Embryonic facial prominence (tissue), 1 donor: ENCODE measurements at regions not wholly inside any gene's neighbourhood (a gene's known extent, or its start where the extent isn't known, plus 50 kb on each side); places are given as distances from the start of the nearest gene placed in this dataset.
"Not testable (repeated sequence)": the region's sequence is repeated elsewhere in the genome, so short reads cannot be mapped to it uniquely, and the experiment has no call there.

Experiments used
- DNase-seq: peaks from one replicate; pipeline ENCODE4 v3.0.0-alpha.2; 2016; ENCODE audit errors: extremely low spot score

DNA sequence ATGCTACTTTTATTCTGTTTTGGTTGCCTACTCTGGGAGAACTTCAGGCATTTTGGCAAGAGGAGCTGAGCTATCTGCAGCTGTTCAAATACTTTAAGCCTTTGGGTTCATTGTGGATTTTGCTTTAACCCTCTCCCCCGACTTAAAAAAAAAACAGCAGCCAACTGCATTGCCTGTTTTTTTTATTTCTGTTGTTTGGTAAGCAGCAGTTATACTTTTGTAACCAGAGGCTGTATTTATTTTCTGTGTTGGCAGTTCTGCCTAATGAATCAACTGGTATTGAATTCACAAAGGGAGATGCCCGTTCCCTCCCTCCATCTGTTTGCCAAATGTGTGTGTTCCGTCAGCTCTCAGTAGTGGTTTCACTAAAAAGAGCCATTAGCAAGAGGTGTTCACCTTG is 484.0 kb downstream of the UTRN start:
- no peak for DNase-seq

DNA sequence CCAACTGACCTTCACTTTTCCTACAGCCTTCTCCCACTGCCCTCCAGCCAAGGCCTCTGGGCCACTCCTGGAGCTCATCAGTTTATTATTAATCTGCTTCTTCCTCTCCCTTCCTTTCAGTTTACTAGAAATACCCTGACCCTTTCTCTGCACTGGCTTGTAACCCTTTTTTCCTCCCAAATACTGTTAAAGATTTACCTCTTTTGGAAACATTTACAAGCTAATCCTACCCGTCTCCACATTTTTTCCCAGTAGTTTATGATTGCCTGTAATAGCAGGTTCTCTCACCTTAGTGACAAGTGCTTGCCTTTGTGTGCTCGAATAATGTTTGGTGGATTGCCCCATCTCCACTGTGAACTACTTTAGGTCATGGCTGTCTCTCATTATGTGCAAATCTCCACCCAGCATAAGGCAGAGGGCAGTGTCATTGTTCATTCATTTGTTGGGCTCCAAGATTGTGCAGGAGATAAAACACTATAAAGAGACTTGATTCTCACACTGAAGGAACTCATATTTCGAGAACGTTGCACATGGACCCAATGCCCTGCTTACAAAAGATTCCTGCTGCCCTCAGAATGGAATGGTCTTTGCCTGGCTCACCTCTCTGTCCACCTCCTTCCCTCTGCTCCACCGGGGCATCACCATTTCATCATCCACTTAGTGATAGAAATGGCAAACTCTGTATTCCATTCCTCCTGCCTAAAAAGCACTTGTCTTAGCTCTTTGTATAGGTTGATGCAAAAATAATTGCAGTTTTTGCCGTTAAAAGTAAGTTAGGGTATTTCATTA is 491.1 kb downstream of the UTRN start:
- DNase-seq = no peak

DNA sequence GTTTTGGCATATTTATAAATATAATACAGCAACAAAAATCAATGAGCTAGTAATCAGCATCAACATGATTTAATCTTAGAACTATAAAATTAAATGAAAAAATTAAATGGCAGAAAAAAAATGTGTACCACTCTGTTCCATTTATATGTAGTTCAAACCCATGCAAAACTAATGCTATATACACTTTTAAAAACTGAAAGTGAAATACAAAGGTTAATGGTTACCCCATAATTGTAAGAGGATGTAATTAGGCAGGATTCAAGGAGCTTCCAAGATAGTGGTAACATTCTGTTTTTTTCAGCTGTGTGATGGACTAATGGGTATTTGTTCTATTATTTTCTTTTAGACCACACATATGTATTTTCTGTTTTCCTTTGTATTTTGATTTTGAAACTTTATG is 492.1 kb downstream of the UTRN start:
- DNase-seq = no peak

DNA sequence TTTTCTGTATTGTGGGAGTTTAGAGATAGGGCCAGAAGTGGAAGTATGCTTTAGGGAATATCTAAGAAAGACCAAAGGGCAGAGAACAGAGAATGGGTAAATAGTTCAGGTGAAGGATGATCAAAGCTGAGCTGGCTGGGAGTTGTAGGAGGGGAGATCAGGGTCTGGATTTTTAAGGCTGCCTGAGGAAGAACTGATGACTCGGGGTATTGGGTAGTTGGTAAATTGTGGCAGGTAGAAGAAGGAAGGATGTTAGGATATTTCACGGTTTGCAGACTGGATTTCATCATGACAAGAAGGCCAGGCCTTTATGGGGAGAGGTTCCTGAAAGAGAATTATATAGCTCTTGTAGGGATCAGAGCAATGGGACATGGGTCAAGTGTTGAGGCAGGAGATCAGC is 492.9 kb downstream of the UTRN start:
- DNase-seq = no peak

DNA sequence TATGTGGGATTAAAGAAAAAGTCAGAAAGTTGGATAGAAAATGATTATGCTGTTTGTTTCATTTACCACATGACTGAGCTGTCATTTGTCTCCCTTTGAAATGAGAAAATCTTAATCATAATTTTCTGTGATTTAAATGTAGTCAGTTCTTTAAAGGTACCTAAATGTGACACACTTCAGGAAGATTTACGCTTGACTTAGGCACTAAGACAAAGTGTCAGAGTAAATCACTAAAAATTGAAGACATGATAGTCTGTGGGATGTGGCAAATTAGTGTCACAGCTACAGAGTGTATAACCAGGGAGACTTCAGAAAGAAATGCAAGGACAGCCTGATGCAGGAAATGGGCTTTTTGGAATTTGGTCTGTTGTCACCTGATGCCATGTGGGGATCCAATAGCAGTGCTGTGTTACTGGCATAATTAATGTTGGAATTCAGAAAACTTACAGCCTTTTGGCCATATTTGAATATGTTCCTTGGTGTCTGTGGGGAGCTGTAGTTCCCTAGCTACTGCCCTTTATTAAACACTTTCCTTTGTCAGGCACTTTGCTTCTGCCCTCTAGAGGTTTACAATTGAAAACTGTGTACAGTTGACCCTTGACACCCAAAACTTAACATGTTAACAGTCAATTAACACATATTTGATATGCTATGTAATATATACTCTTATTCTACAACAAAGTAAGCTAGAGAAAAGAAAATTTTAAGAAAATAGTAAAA is 493.8 kb downstream of the UTRN start:
- no peak for DNase-seq

DNA sequence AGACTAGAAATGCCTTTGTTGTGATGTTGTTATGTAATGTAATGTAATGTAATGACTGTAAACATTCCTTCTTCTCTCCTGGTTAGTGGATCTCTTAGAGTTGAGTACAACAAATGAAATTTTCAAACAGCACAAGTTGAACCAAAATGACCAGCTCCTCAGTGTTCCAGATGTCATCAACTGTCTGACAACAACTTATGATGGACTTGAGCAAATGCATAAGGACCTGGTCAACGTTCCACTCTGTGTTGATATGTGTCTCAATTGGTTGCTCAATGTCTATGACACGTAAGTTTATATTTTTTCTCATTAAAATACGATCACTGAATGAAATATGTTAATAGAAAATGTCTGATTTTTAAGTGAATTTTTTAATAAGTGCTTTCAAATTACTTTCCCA is 496.7 kb downstream of the UTRN start:
- no peak for DNase-seq

DNA sequence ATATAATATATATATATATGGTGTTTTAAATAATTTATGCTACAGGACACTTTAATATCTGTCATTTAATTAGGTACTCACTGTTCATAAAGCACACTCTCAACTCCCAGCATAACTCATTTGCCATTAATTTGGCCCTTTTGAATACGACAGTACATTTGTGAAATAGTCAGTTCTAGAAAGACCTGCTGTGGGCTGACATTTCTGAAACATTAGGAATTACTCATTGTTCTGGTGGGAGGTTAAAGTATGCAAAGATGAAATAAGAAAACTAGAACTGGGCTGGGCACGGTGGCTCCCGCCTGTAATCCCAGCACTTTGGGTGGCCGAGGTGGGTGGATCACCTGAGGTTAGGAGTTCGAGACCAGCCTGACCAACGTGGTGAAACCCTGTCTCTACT is 497.5 kb downstream of the UTRN start:
- DNase-seq = no peak

DNA sequence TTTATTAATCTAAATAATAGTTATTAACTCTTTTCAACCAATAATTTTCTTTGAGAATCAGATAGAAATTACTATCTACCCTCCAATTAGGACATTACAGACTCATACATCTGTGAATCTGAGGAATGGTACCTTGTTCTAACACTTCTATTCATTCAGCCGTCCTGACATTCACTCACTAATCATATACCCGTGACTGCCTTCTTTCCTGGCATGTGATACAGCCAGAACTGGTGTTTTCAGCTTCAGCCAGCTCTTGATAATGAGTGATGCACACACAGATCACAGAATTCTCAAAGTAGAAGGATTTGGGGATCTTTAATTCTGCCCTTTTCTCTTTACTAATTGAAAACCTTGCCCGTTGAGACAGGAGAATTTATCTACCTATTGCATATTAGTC is 499.9 kb downstream of the UTRN start:
- DNase-seq = no peak

DNA sequence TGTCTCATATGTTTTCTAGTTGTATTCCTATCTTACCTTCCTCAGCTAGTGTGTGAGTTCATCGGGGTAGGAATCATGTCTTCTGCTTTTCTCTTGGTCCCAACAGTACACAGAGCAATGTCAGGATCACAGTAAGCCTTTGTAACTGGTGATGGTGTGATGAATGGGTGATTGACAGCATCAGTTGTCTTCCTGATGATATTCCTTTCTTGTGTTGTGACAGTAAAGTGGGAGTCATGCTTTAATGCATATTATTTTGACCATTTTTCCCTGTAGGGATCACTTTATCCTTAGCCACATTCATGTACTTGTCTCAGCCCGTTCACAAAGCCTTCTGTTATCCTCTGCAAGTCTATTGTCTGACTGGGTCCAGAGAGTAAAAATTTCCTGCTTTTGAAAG is 501.7 kb downstream of the UTRN start:
- no peak for DNase-seq

DNA sequence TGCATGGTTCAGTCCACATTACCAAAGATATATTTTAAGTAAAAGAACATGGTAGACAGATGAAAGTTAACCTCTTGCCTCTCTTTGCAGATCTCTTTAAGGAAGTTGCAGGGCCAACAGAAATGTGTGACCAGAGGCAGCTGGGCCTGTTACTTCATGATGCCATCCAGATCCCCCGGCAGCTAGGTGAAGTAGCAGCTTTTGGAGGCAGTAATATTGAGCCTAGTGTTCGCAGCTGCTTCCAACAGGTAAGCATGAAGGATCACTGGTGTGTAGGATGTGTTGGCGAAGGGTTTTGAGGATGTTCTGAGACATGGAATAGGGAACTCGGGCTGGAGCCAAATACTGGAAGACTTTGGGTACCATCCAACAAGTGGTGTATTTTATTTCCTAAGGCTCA is 508.6 kb downstream of the UTRN start:
- no peak for DNase-seq

DNA sequence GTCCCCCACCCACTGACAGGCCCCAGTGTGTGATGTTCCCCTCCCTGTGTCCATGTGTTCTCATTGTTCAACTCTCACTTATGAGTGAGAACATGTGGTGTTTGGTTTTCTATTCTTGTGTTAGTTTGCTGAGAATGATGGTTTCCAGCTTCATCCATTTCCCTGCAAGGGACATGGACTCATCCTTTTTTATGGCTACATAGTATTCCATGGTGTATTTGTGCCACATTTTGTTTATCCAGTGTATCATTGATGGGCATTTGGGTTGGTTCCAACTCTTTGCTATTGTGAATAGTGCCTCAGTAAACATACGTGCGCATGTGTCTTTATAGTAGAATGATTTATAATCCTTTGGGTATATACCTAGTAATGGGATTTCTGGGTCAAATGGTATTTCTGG is 509.9 kb downstream of the UTRN start:
- not testable (repeated sequence) for DNase-seq

DNA sequence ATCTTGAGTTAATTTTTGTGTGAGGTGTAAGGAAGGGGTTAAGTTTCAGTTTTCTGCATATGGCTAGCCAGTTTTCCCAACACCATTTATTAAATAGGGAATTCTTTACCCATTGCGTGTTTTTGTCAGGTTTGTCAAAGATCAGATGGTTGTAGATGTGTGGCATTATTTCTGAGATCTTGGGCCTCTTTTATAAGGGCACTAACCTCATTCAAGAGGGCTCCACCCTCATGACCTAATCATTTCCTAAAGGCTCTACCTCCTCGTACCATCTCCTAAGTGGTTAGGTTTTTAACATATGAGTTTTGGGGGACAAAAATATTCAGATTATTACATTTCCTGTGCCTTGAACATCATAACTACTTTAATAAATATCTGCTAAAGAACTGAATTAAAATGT is 510.9 kb downstream of the UTRN start:
- no peak for DNase-seq

DNA sequence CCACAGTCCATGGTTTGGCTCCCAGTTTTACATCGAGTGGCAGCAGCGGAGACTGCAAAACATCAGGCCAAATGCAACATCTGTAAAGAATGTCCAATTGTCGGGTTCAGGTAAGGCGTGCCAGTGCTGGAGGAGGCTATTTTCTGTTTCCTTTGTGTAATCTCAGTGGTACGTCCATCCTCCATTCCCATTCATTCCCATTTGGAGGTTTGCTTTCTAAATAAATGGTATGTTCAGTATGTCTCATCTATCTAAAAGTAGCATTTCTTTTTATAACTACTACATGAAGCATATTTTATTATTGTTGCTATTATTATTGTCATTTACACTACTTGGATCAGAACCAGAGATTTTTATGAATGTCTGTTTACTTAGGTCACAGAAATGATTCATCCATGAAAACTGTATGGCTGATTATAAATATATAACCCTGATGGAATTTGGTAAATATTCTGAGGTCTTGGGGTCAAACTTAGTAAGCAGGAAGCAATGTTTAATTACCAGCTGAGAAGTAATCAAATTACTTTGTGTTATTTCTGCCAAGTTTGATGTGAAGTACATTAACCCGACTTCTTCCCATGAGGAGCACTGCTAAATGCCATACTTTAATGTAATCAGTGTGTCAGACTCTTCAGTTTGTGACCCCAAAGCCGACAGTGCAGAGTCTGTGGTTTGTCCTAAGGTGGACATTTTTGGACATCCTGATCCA is 512.9 kb downstream of the UTRN start:
- no peak for DNase-seq

DNA sequence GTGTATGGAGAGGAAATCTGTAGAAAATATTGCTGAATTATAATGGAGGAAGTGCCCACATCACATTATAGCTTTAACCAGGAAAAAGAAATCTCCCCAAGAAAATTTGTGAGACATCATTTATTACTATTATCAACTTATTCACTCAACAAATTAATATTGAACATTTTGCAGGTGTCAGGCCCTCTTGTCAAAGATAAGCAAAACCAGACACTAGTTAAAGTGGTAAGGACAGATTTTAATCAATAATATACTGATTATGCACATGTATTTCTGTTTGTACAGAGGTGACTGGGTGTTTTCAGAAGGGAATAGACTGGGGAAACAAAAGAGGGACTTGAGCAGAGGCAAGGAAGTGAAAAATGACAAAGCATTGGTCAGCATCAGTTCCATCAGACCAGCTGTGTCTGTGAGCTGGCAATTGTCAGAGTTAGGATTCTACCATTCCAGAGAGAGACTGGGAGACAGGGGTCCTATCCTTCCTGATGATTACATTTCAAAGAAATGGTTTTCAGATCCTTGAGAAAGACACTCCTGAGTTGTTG is 519.2 kb downstream of the UTRN start:
- no peak for DNase-seq

DNA sequence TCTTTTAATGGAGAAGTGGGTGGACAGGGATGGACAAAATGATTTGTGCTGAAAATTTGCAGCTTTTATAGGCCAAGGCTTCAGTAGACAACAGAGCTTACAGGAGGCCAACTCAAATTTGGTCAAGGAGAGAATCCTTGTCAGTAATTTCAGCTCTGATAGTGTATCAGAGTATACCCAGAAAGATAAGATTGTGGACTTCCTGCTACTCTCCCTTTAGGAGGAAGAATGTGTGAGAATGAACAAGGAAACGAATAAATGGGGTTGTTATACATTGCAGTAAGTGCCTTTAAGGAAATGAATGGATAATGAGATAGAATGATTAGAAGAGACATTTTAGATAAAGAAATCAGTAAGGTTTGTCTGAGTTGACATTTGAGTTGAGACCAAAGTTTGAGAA is 519.9 kb downstream of the UTRN start:
- no peak for DNase-seq

DNA sequence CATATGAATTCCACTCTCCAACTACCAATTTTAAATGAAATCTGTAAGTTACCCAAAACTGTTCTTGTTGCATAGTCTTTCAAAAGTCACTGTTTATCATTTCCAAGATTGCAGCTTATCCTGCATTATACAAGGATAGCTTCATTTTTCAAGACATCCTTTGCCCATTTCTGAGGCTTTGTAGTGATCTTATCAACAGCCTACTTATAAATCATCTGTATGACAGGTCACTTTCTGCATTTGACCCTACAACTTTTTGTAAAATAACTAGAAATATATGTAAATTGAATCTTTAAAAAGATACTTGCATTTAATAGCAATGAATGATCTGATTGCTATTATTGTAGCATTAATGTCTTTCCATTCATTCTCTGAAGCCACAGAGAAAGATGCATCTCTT is 521.1 kb downstream of the UTRN start:
- no peak for DNase-seq

DNA sequence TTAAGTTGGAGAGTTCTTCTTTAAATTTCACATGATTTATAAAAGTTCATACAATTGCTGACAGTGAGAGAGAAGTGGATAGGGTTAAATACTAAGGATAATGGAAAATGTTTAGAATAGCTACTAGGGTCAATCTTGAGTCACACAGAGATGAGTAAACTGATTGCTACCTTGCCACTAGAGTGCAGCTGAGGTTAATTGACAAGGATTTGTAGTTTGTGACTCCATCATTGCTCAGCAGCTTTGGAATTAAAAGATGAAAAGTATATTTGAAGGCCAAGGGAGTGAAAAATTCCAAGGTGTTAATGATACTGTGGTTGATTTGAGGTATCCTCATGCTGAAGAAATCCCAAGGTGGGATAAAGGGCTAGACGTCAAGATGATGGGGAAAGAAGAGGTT is 524.0 kb downstream of the UTRN start:
- no peak for DNase-seq

DNA sequence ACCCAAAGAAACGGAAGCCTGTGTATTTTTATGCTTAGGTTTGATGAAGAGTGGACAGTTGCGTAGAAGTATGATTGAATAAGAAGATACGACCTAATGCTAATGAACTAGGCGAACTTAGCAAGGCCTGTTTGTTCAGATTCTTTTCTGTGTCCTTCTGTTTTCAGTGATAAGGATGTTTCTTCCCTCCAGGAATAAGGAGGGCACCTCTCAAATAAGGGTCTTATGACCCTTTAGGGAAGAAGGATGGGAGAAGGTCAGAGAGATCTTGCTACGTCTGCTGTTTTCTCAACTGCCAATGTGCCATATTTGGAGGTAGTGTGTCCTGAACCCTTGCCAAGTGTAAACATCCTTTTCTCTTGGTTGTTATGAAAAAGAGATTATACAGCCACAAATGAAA is 524.8 kb downstream of the UTRN start:
- no peak for DNase-seq

DNA sequence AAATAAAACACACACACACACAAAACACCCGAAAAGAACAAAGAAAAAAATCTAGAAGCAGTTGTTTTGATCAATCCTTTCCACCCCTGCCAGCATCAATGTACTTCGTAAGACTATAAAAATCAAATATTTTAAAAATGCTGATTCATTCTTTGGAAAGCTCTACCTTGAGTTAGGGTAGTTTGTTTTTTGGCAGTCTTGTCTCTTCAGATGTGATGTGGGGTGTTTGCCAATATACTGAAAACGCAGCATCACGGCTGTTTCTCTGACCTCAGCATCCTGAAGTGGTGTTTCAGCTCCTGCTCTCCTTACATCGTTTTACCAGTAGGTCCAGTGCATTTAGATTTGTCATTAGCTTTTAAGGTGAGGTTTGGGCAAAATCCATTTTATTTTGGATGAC is 526.0 kb downstream of the UTRN start:
- DNase-seq = no peak

DNA sequence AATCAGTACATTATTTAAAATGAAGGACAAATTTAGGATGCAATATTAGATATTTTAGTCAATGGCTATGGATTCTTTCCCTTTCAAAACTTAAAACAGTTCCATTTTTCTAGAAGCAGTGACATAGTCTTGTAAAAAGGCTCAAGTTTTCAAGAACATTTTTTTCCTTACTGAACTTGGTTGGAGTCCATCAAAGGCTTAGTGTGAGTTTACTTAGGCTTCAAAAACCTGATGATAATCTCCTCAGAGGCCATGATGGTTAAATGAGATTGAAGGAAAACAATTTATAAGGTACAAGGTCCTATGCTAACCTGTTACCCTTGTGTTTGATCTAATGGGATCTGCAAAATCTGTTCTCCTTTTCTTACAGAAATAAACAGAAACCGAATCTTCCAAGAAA is 531.8 kb downstream of the UTRN start:
- no peak for DNase-seq

DNA sequence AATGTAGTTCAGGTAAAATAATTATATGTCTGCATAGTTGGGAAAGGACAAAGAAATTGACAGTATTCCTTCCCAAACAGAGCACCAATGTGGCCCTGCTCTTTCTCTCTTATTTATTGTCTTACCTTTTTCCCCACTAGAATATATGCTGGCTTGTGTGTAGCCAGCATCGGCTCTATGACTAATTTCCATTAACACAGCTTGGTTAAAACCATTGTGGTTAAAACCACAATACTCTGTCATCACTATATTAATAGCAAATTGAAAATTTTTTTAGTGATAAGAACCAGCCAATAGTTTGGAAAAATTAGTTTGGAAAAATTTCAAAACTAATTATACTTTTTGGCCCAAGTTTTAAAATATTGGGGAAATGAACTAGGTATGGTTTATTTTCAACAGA is 535.1 kb downstream of the UTRN start:
- DNase-seq = no peak

DNA sequence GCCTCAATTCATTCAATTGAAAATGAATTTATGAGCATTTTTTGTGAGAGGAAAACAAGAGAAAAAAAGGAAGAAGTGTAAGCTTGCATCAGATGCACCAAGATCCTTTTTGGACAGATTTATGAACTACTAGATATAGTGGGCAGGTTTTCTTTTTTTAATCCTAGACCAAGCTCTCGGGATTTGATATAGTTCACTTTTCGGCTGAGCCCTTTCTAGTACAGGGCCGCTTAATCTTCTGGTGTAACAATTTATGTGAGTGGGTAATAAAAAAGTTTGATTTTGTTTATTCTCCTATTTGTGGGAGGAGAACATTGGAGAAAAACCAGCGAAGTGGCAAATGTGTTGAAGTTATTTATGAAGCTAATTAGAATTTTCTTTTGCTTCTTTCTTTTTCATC is 538.0 kb downstream of the UTRN start:
- DNase-seq = no peak

DNA sequence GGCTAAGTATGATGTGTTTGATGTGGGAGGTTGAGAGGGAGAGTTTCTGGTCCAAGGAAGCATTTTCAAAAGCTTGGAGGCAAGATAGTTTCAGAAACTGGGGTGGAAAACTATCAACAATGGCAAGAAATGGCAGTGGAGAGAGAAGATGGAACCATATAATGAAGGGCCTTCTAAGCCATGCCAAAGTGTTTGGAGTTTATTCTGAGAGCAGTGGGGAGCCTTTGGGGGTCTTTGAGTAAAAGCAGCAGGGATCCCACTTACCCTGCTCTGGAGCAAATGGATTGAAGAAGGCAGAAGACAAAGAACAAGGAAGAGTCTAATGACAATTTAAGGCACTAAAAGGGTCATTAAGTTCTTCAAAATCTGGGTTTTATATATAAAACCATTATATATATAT is 538.9 kb downstream of the UTRN start:
- DNase-seq = no peak
